ENCODE measurements at regions not wholly inside any gene's neighbourhood (a gene's known extent, or its start where the extent isn't known, plus 50 kb on each side); places are given as distances from the start of the nearest gene placed in this dataset.
"Not testable (repeated sequence)": the region's sequence is repeated elsewhere in the genome, so short reads cannot be mapped to it uniquely, and the experiment has no call there.

DNA sequence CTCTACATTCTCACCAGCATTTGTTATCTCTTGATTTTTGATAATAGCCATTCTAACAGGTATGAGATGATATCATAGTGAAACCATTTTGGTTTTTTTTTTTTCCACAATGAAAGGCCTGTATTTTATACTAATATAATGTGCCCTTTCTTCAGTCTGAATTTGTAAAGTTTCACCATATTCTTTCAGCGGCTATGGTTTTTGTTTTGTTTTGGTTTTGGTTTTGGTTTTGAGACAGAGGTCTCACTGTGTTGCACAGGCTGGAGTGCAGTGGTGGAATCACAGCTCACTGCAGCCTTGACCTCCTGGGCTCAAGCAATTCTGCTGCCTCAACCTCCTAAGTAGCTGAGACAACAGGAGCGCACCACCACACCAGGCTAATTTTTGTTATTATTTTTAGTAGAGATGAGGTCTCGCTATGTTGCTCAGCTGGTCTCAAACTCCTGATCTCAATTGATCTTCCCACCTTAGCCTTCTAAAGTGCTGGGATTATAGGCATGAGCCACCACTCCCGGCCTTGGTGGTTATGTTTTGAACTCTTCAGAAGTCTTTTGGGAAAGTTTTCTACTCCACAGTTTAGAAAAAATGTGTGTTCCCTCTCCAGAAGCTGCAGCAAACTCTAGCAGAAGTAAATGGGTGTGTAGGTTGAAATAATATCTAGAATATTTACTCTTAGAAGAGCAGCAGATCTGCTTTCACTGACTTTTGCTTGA lies 110.2 kb upstream of the UMPS start:
- in situ Hi-C loops (cut with MboI; ENCODE audit: low sequenced_read_pairs) = no loop called here

DNA sequence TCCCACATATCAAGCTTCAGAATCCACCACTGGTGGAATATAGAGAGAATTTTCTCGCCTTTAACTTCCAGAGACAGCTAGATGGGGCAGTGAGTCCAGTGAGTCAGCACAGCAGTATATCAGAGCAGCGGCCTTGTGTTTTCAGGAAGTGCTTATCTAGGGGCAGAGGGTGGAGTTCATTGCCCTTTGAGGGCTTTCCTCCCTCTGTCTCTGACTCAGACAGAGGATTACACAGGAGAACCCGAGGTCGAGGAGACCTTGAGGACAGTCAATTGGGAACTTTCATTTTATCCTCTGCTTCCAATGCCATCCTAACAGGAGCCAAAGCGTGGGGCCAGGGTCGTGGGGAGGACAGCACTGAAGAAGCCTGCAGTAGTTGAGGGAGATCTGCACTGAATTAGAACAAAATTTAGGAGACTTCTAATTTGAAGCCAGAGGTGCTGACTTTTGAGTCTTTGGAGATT lies 109.6 kb upstream of the UMPS start:
- in situ Hi-C loops (cut with MboI; ENCODE audit: low sequenced_read_pairs) = no loop called here

DNA sequence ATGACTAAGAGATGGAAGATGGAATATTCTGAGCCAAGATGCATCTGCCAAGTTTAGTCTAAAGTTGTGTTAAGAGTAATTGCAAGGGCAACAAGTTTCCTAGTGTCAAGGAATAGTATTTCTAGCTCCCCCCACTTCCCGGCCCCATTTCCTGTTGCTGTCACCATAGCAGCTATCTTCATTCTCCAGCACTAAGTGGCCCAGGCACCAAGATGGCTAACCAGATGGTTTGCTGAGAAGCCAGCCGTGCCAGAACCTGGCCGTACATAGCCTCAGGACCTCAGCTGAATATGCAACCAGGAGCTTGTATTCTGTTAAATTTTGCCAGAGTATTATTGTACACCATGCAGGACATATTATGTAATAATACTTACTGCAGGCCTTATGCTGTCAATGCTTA lies 108.8 kb upstream of the UMPS start:
- in situ Hi-C loops (cut with MboI; ENCODE audit: low sequenced_read_pairs) = no loop called here

DNA sequence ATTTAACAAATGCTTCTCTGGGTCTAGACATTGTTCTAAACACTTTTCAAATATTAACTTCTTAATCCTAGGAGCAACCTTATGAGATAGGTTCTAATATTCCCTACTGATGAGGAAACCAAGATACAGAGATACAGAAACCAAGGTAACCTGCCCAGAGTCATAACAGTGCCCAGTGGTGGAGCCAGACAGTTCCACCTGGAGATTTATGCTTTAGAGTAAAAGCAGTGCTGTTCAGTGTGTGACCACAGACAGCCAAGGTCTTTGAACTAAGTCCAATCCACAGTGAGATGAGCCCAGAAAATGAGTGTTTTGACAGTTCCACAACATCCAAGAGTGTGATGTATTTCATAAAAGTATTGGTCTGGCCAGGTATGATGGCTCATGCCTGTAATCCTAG lies 105.2 kb upstream of the UMPS start:
- in situ Hi-C loops (cut with MboI; ENCODE audit: low sequenced_read_pairs) = no loop called here

DNA sequence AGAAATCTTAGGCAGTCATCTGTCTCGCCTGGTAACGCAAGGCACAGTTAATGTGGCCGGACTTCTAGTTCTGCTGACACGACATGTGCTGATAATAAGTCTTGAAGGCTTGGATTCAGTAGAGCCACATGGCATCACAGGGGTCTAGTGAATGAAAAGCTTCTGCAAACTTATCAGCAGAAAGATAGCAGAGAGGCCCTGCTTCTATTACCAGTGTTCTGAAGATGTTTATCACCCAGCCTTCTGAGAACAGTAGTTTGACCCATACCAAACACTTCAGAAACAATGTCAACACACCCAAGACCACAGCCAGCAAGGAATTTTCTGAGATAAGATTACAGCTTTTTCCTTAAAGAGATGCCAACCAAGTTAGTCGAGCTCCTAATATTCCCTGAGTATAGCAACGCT lies 102.7 kb upstream of the UMPS start:
- in situ Hi-C loops (cut with MboI; ENCODE audit: low sequenced_read_pairs) = no loop called here

DNA sequence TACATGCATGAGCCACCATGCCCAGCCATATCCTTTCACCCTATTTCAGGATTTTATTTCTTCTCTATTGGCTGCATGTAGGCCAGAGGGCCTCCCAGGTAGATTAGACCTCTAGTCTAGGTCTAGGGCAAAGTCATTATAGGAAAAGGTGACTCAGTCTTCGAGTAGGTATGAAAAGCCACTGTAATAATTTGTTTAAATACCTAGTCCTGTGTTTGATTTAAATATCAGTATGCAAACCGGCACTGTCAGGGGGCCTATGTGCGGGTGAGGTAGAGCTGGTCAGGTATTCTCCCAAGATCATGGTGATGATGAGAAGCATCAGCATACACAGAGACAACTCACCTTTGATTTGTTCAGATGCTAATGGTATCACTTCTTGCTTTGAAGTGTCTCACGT lies 101.4 kb upstream of the UMPS start:
- in situ Hi-C loops (cut with MboI; ENCODE audit: low sequenced_read_pairs) = no loop called here

DNA sequence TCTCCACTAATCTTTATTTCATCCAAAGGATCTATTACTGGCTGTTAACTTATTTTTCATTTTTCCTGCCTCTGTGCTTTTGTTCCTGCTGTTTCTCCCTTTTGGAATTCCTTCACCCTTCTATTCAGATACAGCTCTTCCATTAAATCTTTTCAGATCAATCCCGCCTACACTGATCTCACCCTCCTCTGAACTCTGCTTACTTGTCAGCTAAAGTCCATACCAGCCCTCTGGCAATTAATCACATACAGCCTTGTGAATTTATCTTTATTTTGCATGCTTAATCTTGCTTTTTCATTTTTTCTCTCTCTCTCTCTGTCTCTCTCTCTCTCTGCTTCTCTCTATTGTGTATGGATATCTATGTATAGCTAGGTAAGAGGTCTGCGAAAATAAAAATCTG lies 100.8 kb upstream of the UMPS start:
- in situ Hi-C loops (cut with MboI; ENCODE audit: low sequenced_read_pairs) = no loop called here

DNA sequence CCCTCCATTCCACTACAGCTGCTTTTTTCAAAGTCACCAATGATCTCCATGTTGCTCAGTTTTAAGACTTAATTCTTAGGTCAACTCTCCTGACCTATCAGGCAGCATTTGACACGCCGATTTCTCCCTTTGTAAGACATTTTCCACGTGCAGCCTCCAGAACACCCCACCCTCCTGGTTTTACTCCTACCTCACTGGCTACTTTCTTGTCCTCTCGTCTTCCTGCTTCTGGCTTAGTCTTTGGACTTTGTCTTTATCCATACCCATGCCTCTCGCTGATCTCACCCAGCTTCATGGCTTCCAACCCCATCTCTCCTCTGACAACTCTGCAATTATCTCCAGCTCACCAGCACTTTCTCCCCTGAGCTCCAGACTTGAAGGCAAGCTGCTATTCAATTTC lies 99.3 kb upstream of the UMPS start:
- in situ Hi-C loops (cut with MboI; ENCODE audit: low sequenced_read_pairs) = no loop called here

DNA sequence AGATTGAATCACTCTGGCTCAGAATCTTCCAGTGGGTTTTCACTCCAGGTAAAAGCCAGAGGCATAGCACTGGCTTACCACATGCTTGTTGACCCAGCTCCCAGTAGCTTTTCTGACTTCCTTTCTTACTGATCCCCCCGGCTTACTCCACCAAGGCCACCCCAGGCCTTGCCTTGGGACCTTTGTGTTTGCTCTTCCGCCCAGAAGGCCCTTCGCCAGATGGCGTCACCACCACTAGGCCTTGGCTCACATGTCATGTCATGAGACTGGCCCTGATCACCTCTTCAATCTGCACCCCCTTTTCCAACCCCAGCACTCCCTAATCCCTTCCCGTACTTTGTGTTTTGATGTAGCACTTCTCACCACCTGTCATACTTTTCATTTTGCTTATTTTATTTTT lies 98.5 kb upstream of the UMPS start:
- in situ Hi-C loops (cut with MboI; ENCODE audit: low sequenced_read_pairs) = no loop called here

DNA sequence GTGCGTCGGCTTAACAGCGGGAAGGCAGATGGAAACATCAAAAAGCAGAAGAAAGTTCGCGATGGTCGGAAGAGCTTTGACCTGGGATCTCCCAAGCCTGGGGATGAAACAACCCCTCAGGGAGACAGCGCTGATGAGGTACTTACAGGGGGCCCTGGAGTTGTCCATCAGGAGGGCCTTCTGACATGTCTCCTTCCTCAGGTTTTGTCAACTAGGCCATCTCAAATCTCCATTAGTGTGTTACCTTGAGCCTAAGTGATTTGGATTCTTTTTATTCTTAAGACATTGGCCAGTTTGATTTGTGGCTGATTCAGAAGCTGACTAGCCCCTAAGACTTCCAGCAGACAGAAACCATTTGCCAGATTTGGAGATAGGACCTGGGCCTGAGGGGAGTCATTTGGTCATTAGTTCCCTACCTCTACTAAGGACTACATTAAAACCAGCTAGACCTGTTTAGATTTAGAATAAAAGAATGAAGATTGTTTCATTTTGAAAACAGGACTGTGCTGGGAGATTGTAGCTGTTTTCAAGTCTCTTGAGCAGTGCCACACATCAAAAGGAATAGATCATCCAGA lies 97.6 kb upstream of the UMPS start:
- in situ Hi-C loops (cut with MboI; ENCODE audit: low sequenced_read_pairs) = no loop called here

DNA sequence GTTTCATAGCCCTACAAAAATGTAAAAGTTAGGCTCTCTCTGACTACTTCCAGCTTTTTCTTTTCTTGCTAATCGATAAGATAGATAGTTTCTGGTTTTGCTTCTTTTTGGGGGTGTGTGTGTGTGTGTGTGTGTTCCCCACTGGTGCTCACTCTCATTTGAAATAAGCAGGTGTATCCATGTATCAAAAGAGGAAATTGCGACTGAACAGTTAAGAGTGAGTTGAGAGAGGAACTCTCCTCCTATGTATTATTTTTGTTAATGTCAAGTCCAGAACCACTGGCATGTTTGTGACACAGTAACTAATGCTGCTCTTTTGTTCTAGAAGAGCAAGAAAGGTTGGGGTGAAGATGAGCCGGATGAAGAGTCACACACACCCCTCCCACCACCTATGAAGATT lies 96.7 kb upstream of the UMPS start:
- in situ Hi-C loops (cut with MboI; ENCODE audit: low sequenced_read_pairs) = no loop called here

DNA sequence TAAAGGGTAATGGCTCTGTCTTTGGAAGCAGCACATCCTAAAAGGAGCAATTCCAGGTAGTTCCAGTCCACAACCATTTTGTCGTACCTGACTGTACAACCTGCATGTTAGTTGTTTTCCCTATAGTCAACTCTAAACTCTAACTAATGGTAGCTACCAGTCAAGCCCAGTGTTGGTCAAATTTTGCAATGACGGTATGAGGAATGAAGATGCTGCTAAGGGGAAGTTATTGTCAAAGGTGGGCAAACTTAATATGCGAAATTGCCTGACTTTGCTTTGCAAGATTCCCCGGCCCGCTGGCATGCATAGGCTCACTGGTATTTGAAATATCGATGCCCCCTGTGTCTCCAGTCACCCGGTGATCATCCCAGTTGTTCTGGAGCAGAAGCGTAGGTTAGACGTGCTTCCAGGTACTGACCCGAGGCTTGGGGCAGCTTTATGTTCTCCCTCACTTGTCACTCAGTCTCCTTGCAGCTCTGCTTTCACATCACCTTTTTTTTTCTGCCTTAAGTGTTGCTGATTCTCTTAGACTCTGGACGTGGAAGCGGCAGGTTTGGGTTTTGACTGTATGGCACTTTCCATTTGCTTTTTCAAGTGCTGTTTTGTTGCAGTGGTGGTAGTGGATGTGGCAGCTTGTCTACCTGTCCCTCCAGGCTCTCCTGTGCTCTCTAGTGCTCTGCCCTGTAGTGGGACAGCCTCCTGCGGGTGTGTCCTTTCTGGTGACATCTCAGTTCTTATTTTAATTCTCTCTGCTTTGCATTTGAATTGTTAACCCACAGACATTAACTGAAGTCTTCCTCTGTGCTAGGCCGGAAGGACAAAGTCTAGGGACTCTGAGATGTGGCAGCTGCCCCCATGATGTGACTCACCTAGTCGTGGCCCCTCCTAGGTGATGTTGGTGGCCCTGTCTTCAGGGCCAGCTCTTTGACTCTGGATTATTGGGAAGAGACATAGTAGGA lies 95.8 kb upstream of the UMPS start:
- in situ Hi-C loops (cut with MboI; ENCODE audit: low sequenced_read_pairs) = no loop called here

DNA sequence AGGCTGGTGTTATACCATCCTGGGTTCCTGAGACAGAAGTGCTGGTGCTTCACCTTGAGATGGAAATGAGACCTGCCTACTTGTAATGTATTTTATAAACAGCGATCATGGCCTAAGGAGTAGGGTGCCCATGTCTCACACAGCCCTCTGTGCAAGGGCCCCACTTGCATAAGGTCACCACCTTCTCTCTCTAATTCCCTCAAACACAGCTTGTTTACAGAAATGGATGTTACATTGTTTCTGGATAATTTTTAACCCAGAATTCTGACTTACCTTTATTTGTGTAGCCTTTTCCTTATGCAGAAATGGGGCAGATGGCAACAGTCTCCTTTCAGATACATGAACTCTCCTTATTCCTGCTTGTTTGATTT lies 95.1 kb upstream of the UMPS start:
- in situ Hi-C loops (cut with MboI; ENCODE audit: low sequenced_read_pairs) = no loop called here

DNA sequence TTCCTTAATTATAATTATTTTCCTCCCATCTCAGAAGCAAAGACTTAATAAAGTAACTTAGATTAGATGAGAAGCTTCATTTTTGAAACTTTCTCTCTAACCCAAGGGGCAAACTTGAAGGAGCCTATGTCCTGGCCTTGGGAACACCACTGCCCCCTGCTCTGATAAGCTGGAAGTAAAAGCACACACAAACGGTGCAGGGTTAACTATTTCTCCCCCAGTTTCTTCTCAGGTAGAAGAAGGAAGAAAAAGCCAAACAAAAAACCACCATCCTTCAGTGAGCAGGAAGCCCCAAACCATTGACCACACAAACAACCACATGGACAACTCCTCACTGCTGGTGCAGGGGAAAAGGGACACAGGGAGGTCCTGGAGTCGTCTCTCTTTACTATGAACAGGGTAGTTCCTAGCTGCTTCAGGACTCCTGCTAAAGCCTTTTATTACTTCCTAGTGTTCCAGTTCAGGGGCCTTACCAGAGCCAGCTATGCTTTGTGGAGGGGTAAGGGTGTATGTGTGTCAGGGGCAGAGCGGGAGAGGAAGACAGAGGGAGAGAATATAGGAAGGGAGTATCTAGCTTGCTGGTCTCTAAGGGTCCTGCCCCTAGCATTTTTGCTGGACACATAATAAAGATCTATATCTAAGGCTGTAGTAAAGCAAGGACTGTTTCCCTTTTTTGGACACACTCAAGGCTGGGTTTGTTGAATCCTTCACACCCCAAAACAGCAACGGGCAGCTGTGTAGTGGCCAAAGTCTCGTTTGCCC lies 94.0 kb upstream of the UMPS start:
- in situ Hi-C loops (cut with MboI; ENCODE audit: low sequenced_read_pairs) = no loop called here

DNA sequence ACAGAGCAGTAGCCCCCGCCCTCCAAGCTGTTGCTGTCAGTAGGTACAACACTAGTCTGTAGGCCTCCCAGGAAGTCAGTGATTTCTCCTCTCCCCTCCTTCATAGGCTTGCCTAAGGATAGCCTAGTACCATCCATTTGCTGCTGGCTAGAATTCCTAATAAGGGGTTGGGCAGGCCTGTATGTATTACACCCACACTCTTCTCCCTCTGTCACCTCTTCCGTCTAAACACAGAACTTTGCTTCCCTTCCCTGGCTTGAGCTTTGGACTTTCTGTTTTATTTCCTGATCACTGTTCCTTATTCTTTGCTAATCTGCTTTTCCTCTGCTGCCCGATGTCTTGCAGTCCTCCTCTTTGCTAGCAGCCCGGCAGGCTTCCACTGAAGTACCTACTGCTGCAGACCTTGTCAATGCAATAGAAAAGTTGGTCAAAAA lies 93.4 kb upstream of the UMPS start:
- in situ Hi-C loops (cut with MboI; ENCODE audit: low sequenced_read_pairs) = no loop called here

DNA sequence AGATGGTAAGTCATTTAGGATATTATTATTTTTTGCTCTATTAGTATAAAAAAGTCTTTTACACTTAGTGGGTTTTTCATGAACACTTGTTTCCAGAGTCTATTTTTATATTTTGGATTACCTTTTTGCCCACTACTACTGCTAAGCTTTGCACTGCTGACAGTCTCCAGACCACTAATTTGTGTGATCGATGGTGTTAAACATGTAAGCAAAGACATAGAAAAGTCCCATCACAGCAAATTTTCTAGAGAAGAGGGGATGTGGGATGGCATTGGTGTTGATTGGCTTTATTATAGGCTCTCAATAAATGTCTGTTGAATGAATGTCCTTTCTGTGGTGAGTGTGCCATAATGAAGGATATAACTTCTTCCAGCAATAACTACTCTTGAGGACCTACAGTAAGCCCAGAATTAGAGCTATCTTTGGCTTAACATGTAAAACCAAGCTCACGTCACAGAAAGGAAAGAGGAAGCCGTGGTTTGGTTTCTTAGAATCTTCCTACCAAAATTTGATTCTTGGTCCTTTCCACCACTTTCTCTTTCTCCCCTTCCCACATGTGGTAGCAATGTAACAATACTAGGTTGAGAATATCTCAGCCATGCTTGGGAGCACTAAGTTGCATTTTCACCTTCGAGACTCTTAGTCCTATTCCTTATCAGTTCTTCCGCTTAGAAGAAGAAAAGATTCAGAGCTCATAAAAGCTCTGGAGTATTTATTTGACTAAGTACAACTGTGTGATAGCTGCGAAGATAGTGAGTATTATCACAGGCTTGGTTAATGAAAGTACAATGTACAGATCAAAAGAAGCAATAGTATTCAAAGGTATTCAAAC lies 90.6 kb upstream of the UMPS start:
- in situ Hi-C loops (cut with MboI; ENCODE audit: low sequenced_read_pairs) = no loop called here

DNA sequence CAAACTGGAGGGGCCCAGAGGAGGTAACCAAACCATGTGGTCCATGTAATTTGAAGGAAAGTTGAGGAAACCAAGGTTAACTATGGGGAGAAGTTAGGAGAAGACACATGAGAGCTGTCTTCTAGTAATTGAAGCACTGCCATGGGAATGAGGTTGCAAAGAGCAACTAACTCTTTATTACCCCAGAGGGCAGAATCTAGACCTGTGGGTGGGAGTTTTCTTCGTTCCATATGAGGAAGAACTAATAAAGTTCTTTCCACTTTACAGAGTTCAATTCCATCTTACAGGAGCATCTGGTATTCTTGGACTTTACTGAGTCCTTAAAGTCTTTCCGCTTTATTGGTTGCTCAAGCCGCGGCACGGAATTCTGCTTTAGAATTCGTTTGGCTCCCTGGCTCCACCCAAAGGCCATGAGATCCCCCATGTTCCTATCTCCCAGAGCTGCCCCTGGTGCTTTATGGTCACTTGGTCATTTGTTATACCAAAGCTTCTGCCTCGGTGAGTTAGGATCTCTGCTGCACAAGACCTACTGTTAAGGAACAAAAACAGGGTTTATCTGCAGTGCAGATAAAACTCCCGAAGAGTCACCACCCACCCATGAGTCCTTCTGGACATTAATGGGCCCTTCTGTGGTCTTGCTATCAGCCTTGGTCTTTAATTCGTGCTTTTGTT lies 89.5 kb upstream of the UMPS start:
- in situ Hi-C loops (cut with MboI; ENCODE audit: low sequenced_read_pairs) = no loop called here

DNA sequence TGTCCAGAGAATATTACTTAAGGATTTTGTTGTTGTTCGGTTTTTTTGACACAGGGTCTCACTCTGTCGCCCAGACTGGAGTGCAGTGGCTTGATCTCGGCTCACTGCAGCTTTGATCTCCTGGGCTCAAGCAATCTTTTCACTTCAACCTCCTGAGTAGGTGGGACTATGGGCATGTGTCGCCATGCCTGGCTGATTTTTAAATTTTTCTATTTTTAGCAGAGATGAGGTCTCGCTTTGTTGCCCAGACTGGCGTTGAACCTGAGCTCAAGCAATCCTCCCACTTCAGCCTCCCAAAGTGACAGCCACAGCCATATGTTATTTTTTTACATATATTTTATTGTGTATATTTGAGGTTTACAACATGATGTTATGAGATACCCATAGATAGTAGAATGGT lies 86.8 kb upstream of the UMPS start:
- in situ Hi-C loops (cut with MboI; ENCODE audit: low sequenced_read_pairs) = no loop called here

DNA sequence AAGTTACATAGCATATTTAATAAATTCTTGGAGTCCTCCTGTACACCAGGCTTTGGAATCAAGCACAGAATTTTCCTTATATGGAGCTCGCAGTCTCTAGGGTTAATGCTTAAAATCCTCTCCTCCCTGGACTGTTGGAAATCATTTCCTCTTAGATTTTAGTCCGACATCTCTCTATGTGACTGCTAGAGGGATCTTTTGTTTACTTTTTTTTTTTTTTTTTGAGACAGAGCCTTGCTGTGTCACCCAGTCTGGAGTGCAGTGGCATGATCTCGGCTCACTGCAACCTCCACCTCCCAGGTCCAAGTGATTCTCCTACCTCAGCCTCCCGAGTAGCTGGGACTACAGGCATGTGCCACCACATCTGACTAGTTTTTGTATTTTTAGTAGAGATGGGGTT lies 84.1 kb upstream of the UMPS start:
- in situ Hi-C loops (cut with MboI; ENCODE audit: low sequenced_read_pairs) = not testable (repeated sequence)

DNA sequence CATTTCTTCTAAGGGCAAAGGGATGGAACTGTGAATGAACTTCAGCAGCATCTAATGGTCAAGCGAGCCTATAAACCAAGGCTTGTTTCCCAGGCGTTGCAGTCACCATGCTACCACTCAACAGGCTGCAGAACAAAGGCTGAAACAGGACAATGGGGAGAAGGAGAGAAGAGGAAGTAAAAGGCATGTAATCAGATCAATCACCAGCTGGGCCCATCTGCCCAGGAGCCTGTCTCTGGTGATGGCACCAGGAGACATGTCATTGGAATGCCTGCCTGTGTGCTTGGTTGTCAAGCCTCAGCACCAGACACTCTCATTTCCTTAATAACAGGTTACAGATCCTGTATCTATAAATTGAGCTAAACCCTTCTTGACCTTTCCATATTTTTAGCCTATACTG lies 81.7 kb upstream of the UMPS start:
- in situ Hi-C loops (cut with MboI; ENCODE audit: low sequenced_read_pairs) = no loop called here
